ENCODE measurements at regions not wholly inside any gene's neighbourhood (a gene's known extent, or its start where the extent isn't known, plus 50 kb on each side); places are given as distances from the start of the nearest gene placed in this dataset.
"Not testable (repeated sequence)": the region's sequence is repeated elsewhere in the genome, so short reads cannot be mapped to it uniquely, and the experiment has no call there.

GRCh38 chr5:106649031-106649430, 1021.7 kb downstream of the EFNA5 start:
- no peak for DNase-seq

GRCh38 chr5:106648401-106648800, 1022.3 kb downstream of the EFNA5 start:
- DNase-seq = no peak

- DNase-seq = no peak
Observed at GRCh38 chr5:106646106-106646505, 1024.6 kb downstream of the EFNA5 start.

- DNase-seq = no peak
Observed at GRCh38 chr5:106640511-106640910, 1030.2 kb downstream of the EFNA5 start.

GRCh38 chr5:106639488-106639887, 1031.2 kb downstream of the EFNA5 start:
- DNase-seq = no peak

- DNase-seq = no peak
Observed at GRCh38 chr5:106637275-106637674, 1033.5 kb downstream of the EFNA5 start.

- no peak for DNase-seq
Observed at GRCh38 chr5:106634375-106634774, 1036.4 kb downstream of the EFNA5 start.

GRCh38 chr5:106633825-106634224, 1036.9 kb downstream of the EFNA5 start:
- DNase-seq = no peak

GRCh38 chr5:106628456-106628855, 1042.3 kb downstream of the EFNA5 start:
- not testable (repeated sequence) for DNase-seq

GRCh38 chr5:106610041-106610440, 1060.7 kb downstream of the EFNA5 start:
- no peak for DNase-seq

GRCh38 chr5:106601620-106602019, 1069.1 kb downstream of the EFNA5 start:
- no peak for DNase-seq

GRCh38 chr5:106600803-106601202, 1069.9 kb downstream of the EFNA5 start:
- DNase-seq = no peak

- DNase-seq = no peak
Observed at GRCh38 chr5:106595864-106596263, 1074.9 kb downstream of the EFNA5 start.

- DNase-seq = no peak
Observed at GRCh38 chr5:106584268-106584667, 1086.5 kb downstream of the EFNA5 start.

- no peak for DNase-seq
Observed at GRCh38 chr5:106578736-106579135, 1092.0 kb downstream of the EFNA5 start.

GRCh38 chr5:106574820-106575219, 1095.9 kb downstream of the EFNA5 start:
- DNase-seq = no peak

- DNase-seq = no peak
Observed at GRCh38 chr5:106566031-106566430, 1104.7 kb downstream of the EFNA5 start.

GRCh38 chr5:106545325-106545724, 1125.4 kb downstream of the EFNA5 start:
- no peak for DNase-seq

GRCh38 chr5:106543330-106543729, 1127.4 kb downstream of the EFNA5 start:
- DNase-seq = no peak

- no peak for DNase-seq
Observed at GRCh38 chr5:106530150-106530549, 1140.6 kb downstream of the EFNA5 start.

GRCh38 chr5:106525438-106525837, 1145.3 kb downstream of the EFNA5 start:
- no peak for DNase-seq

- DNase-seq = no peak
Observed at GRCh38 chr5:106523852-106524251, 1146.9 kb downstream of the EFNA5 start.

GRCh38 chr5:106522296-106522695, 1148.4 kb downstream of the EFNA5 start:
- DNase-seq = no peak

- no peak for DNase-seq
Observed at GRCh38 chr5:106521701-106522100, 1149.0 kb downstream of the EFNA5 start.

GRCh38 chr5:106510321-106510720, 1160.4 kb downstream of the EFNA5 start:
- no peak for DNase-seq

- no peak for DNase-seq
Observed at GRCh38 chr5:106508894-106509293, 1161.8 kb downstream of the EFNA5 start.
